ENCODE measurements at regions not wholly inside any gene's neighbourhood (a gene's known extent, or its start where the extent isn't known, plus 50 kb on each side); places are given as distances from the start of the nearest gene placed in this dataset.

DNA sequence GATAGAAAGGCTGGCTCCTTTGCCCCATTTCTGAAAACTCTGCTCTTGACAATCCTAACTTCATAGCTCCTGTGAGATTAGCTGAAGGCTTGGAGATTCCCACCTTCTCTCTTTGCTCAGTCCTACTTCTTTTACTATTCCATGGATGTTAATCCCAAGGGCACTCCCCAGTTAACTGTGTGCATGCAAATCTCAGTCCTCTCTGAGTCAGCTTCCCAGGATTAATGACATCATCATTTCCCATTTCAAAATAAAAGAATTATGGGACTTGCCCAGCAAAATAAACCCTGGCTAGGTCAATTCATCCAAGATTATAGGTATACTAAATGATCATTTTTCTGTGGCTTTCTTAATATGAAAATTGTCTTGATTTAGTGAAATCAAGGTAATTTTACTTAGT, 328.6 kb upstream of the NR3C2 start:
- Histone ChIP-seq H3K4me1 (ENCODE audit: control insufficient read depth, insufficient read depth, low read length, poor library complexity, severe bottlenecking) (no peaks in the 10 kb centered on the region), H3K27ac (ENCODE audit: low read depth, low read length, severe bottlenecking) (no peak overlapping the region)

DNA sequence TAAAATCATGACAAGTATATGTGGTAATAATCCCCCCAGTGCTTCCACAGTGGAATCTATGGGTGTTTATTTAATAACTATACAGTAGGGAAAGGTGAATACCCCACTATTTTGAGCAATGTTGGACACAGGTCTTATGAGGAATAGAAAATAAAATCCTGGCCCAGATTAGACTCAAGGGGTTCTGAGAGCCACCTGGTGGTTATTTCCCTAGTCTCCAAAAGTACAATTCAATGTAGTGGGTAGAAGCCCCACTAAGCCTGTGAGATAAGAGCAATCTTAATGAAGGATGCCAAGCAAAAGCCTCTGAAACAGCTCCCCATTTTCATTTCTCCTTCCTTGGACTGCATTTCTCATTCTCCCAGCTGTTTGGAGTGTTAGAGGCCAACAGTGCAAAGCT, 328.2 kb upstream of the NR3C2 start:
- Histone ChIP-seq H3K36me3 (ENCODE audit: control insufficient read depth, insufficient read depth, low read length) (no peaks in the 10 kb centered on the region), H3K9me3 (ENCODE audit: control insufficient read depth, low read length) (no peaks in the 10 kb centered on the region), H3K4me3 (ENCODE audit: extremely low read depth, insufficient read depth, low read length, poor library complexity, severe bottlenecking) (no peak overlapping the region), H3K4me1 (ENCODE audit: control insufficient read depth, insufficient read depth, low read length, poor library complexity, severe bottlenecking) (no peaks in the 10 kb centered on the region), H3K27ac (ENCODE audit: low read depth, low read length, severe bottlenecking) (no peak overlapping the region)

More for the DNA sequence above, 328.6 kb upstream of the NR3C2 start:
- no peaks in the 10 kb centered on the region for H3K9me3 ChIP-seq (ENCODE audit: control insufficient read depth, low read length)
- H3K4me3 ChIP-seq (ENCODE audit: extremely low read depth, insufficient read depth, low read length, poor library complexity, severe bottlenecking): no peak overlapping the region
- no peaks in the 10 kb centered on the region for H3K36me3 ChIP-seq (ENCODE audit: control insufficient read depth, insufficient read depth, low read length)

DNA sequence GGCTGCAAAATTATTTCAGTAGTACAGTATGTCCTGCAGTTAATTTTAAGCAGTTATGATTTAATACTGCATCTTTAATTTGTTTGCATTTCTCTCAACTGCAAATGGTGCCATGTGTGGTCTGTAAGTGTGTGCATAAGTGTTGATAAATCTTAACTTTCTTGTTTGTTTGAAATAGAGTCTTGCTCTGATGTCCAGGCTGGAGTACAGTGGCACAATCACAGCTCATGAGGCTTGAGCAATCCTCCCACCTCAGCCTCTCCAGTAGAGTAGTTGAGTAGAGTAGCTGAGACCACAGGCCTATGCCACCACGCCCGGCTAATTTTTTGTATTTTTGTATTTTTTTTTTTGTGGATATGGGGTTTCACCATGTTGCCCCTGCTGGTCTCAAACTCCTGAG, 322.5 kb upstream of the NR3C2 start:
- WGBS, 2 experiments (ENCODE audit: insufficient coverage in 2 of 2): no CpG with 5 or more reads among the region's 2 CpGs
- no peak overlapping the region for H3K4me3 ChIP-seq (ENCODE audit: extremely low read depth, insufficient read depth, low read length, poor library complexity, severe bottlenecking)
- H3K36me3 ChIP-seq (ENCODE audit: control insufficient read depth, insufficient read depth, low read length): no peaks in the 10 kb centered on the region
- no peak overlapping the region for H3K27ac ChIP-seq (ENCODE audit: low read depth, low read length, severe bottlenecking)
- H3K9me3 ChIP-seq (ENCODE audit: control insufficient read depth, low read length): no peaks in the 10 kb centered on the region
- no peaks in the 10 kb centered on the region for H3K4me1 ChIP-seq (ENCODE audit: control insufficient read depth, insufficient read depth, low read length, poor library complexity, severe bottlenecking)

DNA sequence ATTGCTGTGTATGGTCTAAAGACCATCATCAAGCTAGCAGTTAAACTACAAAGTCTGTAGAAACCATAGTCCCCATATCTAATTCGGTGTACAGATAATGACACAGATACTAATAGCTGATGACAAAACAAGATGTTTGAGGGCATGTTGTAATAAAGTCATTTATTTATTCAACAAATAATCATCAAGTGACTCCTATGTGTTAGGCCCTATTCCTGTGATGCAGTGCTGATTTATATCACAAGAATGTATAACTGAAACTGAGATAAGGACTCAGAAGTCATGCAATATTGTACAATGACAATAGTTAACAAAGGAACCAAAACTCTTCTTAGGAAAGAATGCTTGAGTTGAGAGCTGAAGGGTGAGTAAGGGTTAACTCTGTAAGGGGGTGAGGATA, 315.0 kb upstream of the NR3C2 start:
- Histone ChIP-seq H3K36me3 (ENCODE audit: control insufficient read depth, insufficient read depth, low read length) (no peaks in the 10 kb centered on the region), H3K27ac (ENCODE audit: low read depth, low read length, severe bottlenecking) (no peak overlapping the region), H3K4me1 (ENCODE audit: control insufficient read depth, insufficient read depth, low read length, poor library complexity, severe bottlenecking) (no peaks in the 10 kb centered on the region), H3K9me3 (ENCODE audit: control insufficient read depth, low read length) (no peaks in the 10 kb centered on the region), H3K4me3 (ENCODE audit: extremely low read depth, insufficient read depth, low read length, poor library complexity, severe bottlenecking) (no peak overlapping the region)
- no CpG with 5 or more reads among the region's 1 CpG for WGBS, 2 experiments (ENCODE audit: insufficient coverage in 2 of 2)

DNA sequence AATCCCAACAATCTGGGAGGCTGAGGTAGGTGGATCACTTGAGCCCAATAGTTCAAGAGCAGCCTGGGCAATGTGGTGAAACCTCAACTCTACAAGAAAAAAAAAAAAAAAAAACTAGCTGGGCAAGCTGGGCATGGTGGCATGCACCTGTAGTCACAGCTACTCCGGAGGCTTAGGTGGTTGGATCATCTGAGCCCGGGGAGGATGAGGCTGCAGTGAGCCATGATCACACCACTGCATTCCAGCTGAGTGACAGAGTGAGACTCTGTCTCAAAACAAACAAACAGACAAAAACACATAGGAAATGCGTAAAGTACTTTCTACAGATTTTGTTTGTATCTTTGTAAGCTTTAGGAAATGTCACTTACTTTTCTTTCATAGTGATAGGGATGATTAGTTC, 307.2 kb upstream of the NR3C2 start:
- no peak overlapping the region for H3K4me3 ChIP-seq (ENCODE audit: extremely low read depth, insufficient read depth, low read length, poor library complexity, severe bottlenecking)
- H3K27ac ChIP-seq (ENCODE audit: low read depth, low read length, severe bottlenecking): no peak overlapping the region
- H3K4me1 ChIP-seq (ENCODE audit: control insufficient read depth, insufficient read depth, low read length, poor library complexity, severe bottlenecking): no peaks in the 10 kb centered on the region
- H3K36me3 ChIP-seq (ENCODE audit: control insufficient read depth, insufficient read depth, low read length): no peaks in the 10 kb centered on the region
- 83% methylated on average over 2 of the region's 3 CpGs; no CpG with 5 or more reads in 1 of the 2 experiments for WGBS, 2 experiments (ENCODE audit: insufficient coverage in 2 of 2)
- no peaks in the 10 kb centered on the region for H3K9me3 ChIP-seq (ENCODE audit: control insufficient read depth, low read length)

DNA sequence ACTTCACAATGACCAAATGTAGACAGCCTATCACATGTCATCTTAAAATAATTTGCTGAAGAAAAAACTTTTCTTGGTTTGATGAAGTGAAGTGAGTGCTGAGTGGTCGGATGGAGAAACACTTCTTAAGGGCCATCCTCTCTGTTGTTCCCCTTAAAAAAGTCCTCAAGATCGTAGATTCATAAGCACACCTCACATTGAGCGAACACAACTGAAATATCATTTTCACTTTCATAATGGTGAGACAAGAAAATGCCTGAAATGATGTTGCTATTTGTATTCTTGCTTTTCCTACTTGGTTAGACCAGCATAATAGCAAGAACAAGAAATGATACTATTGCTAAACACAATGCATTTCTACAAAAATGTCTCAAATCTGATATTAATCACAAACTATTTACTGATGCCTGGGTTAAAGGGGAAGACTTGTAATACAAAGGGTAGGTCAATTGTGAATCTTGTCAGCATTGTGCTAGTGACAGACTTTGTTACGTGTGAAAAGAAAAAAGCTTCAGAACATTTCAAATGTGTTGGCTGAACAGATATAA, 305.6 kb upstream of the NR3C2 start:
- Histone ChIP-seq H3K4me1 (ENCODE audit: control insufficient read depth, insufficient read depth, low read length, poor library complexity, severe bottlenecking) (no peaks in the 10 kb centered on the region), H3K27ac (ENCODE audit: low read depth, low read length, severe bottlenecking) (no peak overlapping the region), H3K4me3 (ENCODE audit: extremely low read depth, insufficient read depth, low read length, poor library complexity, severe bottlenecking) (no peak overlapping the region), H3K9me3 (ENCODE audit: control insufficient read depth, low read length) (no peaks in the 10 kb centered on the region), H3K36me3 (ENCODE audit: control insufficient read depth, insufficient read depth, low read length) (no peaks in the 10 kb centered on the region)
- WGBS, 2 experiments (ENCODE audit: insufficient coverage in 2 of 2): 83 to 100% methylated on average over 1 of the region's 4 CpGs

DNA sequence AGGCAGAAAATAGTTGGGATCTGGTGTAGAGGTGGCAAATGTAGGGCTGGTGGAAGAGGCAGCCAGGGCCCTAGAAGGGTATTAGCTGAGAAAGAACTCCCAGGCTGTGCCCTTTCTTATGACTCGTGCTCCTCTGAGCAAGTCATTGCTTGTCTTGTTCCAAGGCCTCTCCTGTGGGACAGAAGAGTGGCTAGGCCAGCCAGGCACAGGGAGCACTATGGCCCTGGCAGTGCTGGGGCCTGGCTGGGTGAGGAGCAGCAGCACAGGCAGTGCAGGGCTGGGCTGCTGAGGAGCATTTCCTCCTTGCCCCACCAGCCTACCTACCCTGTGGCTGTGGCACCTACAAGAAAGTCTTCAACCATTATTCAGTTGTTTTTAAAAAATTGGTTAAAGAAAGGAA, 298.5 kb upstream of the NR3C2 start:
- Histone ChIP-seq H3K36me3 (ENCODE audit: control insufficient read depth, insufficient read depth, low read length) (no peaks in the 10 kb centered on the region), H3K9me3 (ENCODE audit: control insufficient read depth, low read length) (no peaks in the 10 kb centered on the region), H3K27ac (ENCODE audit: low read depth, low read length, severe bottlenecking) (no peak overlapping the region), H3K4me1 (ENCODE audit: control insufficient read depth, insufficient read depth, low read length, poor library complexity, severe bottlenecking) (no peaks in the 10 kb centered on the region), H3K4me3 (ENCODE audit: extremely low read depth, insufficient read depth, low read length, poor library complexity, severe bottlenecking) (no peak overlapping the region)
- 88 to 91% methylated on average over 1 of the region's 1 CpG for WGBS, 2 experiments (ENCODE audit: insufficient coverage in 2 of 2)

DNA sequence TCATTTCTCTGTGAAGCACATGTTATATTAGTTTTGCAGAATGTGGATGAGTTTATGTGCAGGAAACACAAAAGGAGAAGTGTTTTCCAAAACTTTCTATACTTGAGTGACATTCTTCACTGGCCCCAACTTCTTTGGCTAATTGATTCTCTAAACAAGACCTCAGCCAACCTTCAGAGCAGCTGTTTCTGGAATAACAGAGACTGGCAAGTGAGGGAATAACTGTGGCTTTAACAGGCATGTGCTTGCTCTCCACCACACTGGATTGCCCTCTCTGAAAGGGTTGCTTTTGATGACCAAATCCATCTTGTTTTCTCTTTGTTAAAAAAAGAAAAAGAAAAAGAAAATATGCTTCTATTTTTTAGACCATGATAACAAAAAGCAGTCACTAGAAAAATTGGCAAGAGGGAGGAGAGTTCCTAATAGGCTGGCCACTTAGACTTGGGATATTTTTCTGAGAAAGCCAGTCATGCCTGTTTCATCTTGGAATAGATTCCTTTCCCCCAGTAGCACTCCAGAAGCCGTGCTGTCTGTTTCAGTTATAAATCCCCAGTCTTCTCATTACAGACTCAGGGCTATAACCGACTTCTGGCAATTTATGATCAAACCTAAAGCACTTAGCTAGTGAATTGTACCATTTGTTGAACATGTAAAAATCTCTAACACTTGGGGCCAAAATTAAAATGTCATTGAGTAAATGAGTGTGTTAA, 295.0 kb upstream of the NR3C2 start:
- no peaks in the 10 kb centered on the region for H3K4me1 ChIP-seq (ENCODE audit: control insufficient read depth, insufficient read depth, low read length, poor library complexity, severe bottlenecking)
- WGBS, 2 experiments (ENCODE audit: insufficient coverage in 2 of 2): 100% methylated on average over 1 of the region's 2 CpGs; no CpG with 5 or more reads in 1 of the 2 experiments
- no peak overlapping the region for H3K4me3 ChIP-seq (ENCODE audit: extremely low read depth, insufficient read depth, low read length, poor library complexity, severe bottlenecking)
- no peak overlapping the region for H3K27ac ChIP-seq (ENCODE audit: low read depth, low read length, severe bottlenecking)
- H3K9me3 ChIP-seq (ENCODE audit: control insufficient read depth, low read length): no peaks in the 10 kb centered on the region
- H3K36me3 ChIP-seq (ENCODE audit: control insufficient read depth, insufficient read depth, low read length): no peaks in the 10 kb centered on the region

DNA sequence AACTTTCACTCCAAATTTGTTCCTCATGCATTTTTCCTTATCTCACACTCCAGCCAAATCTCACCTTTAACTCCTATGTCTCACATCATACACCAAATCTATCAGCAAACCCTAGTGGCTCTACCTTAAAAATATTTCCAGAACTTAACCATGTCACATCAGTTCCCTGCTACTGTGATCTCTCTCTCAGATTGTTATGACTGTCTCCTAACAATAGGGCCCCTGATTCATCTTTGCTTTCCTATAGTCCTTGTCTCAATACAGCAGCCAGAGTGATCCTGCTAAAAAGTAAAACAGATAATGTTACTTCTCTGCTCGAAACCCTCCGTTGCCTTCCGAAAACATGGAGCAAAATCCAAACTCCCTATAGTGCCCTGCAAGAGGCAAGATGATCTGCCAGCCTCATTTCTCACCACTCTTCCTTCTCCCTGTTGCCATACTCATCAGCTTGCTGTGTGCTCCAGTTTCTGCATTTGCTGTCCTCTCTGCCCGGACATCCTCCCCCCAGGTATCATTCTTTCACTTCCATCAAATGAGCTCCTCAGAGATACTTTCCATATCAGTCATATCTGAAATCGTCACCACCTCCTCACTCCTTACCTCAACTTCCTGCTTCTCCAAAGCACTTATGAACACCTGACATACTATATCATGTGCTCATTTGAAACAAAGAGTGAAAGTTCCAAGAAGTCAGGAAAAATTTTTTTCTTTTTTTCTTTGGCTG, 293.4 kb upstream of the NR3C2 start:
- whole genome bisulfite sequencing, 2 experiments (ENCODE audit: insufficient coverage in 2 of 2): 93 to 95% methylated on average over 5 of the region's 5 CpGs
- Histone ChIP-seq H3K4me1 (ENCODE audit: control insufficient read depth, insufficient read depth, low read length, poor library complexity, severe bottlenecking) (no peaks in the 10 kb centered on the region), H3K4me3 (ENCODE audit: extremely low read depth, insufficient read depth, low read length, poor library complexity, severe bottlenecking) (no peak overlapping the region), H3K36me3 (ENCODE audit: control insufficient read depth, insufficient read depth, low read length) (no peaks in the 10 kb centered on the region), H3K9me3 (ENCODE audit: control insufficient read depth, low read length) (no peaks in the 10 kb centered on the region), H3K27ac (ENCODE audit: low read depth, low read length, severe bottlenecking) (no peak overlapping the region)

DNA sequence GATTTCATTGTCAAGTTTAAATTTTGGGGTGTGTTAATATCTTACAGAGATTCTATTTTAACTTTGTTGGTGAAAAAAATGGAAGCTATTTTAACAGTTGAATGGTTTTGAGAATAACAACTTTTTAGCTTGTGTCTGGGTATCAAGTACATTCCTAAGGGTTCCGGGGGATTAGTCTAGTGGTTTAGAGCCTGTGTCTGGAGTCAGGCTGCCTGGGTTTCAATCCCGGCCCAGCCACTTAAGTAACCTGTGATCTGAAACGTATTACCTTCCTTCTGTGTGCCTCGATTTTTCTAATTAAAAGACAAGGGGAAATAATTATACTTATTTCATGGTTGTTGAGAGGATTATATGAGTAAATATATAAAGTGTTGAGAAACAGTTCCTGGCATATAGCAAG, 288.6 kb upstream of the NR3C2 start:
- Histone ChIP-seq H3K27ac (ENCODE audit: low read depth, low read length, severe bottlenecking) (no peak overlapping the region), H3K9me3 (ENCODE audit: control insufficient read depth, low read length) (no peaks in the 10 kb centered on the region), H3K36me3 (ENCODE audit: control insufficient read depth, insufficient read depth, low read length) (no peaks in the 10 kb centered on the region), H3K4me1 (ENCODE audit: control insufficient read depth, insufficient read depth, low read length, poor library complexity, severe bottlenecking) (no peaks in the 10 kb centered on the region), H3K4me3 (ENCODE audit: extremely low read depth, insufficient read depth, low read length, poor library complexity, severe bottlenecking) (no peak overlapping the region)
- 90 to 93% methylated on average over 2 to 3 of the region's 4 CpGs for WGBS, 2 experiments (ENCODE audit: insufficient coverage in 2 of 2)

DNA sequence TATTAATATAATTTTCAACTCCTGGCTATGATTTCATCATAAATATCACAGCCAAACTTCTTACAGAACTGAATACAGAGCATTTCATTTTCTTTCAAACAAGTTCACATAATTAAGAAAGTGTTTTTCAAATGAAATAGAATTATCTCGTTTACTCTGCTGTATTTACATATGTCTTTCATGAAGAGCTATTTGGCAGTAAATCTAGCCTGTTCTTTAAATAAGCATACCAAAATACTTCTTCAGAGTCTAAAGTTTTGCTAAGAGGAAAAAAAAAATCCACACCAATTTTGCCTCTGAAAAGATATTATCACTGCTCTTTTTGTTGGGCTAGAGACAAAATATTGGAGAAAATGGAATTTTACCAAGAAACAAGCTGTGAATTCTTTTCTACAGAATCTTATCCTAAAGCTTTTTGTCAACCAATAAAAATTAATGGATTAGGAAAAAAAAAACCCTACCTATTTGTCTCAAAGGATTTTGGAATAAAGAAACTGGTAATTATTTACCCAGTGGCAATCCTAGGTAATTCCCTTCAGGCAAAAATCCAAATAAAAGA, 287.9 kb upstream of the NR3C2 start:
- H3K9me3 ChIP-seq (ENCODE audit: control insufficient read depth, low read length): no peaks in the 10 kb centered on the region
- H3K36me3 ChIP-seq (ENCODE audit: control insufficient read depth, insufficient read depth, low read length): no peaks in the 10 kb centered on the region
- WGBS, 2 experiments (ENCODE audit: insufficient coverage in 2 of 2): no CpG with 5 or more reads among the region's 1 CpG
- no peaks in the 10 kb centered on the region for H3K4me1 ChIP-seq (ENCODE audit: control insufficient read depth, insufficient read depth, low read length, poor library complexity, severe bottlenecking)
- no peak overlapping the region for H3K27ac ChIP-seq (ENCODE audit: low read depth, low read length, severe bottlenecking)
- H3K4me3 ChIP-seq (ENCODE audit: extremely low read depth, insufficient read depth, low read length, poor library complexity, severe bottlenecking): no peak overlapping the region

Measured in mesodermal cell (in vitro differentiated cells).